GM12878 (cell line): ENCODE measurements at regions not wholly inside any gene's neighbourhood (a gene's known extent, or its start where the extent isn't known, plus 50 kb on each side); places are given as distances from the start of the nearest gene placed in this dataset.

Experiments
- CBX3 ChIP-seq: fragments of 200-600 bp; sonication (generic); IDR thresholded peaks from 2 replicates; pipeline ENCODE4 v1.6.1; 2016; ENCODE audit warnings: low read depth, borderline replicate concordance
- CREM ChIP-seq: IDR thresholded peaks from 2 replicates; pipeline ENCODE4 v1.6.1; 2014; ENCODE audit warnings: antibody characterized with exemption, low read depth
- EGR1 ChIP-seq, 2 experiments: IDR thresholded peaks; 1 replicate in 1 of 2; 2 replicates in 1 of 2; pipeline ENCODE4 v1.6.1; 2011 to 2012; ENCODE audit warnings: low read depth in 2 of 2, low read length in 2 of 2, borderline replicate concordance in 1 of 2, mild to moderate bottlenecking in 1 of 2, moderate library complexity in 1 of 2
- EZH2 ChIP-seq: IDR thresholded peaks from 2 replicates; pipeline ENCODE4 v1.6.1; 2012; ENCODE audit warnings: low read depth, mild to moderate bottlenecking, control low read depth, inconsistent platforms, low read length, borderline replicate concordance; ENCODE audit not compliant: control insufficient read depth
- GABPA ChIP-seq: IDR thresholded peaks from 2 replicates; pipeline ENCODE4 v1.6.1; 2014; ENCODE audit warnings: antibody characterized with exemption, low read depth, mild to moderate bottlenecking, inconsistent platforms
- PAX5 ChIP-seq: IDR thresholded peaks from 2 replicates; pipeline ENCODE4 v1.6.1; 2011; ENCODE audit warnings: low read depth, low read length, borderline replicate concordance
- POLR2A ChIP-seq: IDR thresholded peaks from 2 replicates; pipeline ENCODE4 v1.6.1; 2011; ENCODE audit warnings: low read depth, mild to moderate bottlenecking, low read length
- POLR2AphosphoS5 ChIP-seq: IDR thresholded peaks from 2 replicates; pipeline ENCODE4 v1.6.1; 2011; ENCODE audit warnings: mild to moderate bottlenecking, low read length, inconsistent platforms
- RAD21 ChIP-seq: IDR thresholded peaks from 2 replicates; pipeline ENCODE4 v1.6.1; 2011; ENCODE audit warnings: mild to moderate bottlenecking, low read depth, low read length, moderate library complexity; ENCODE audit not compliant: insufficient read depth
- RELA ChIP-seq: fragments of 450-650 bp; IDR thresholded peaks from 2 replicates; pipeline ENCODE4 v1.8.0; 2014; ENCODE audit warnings: borderline replicate concordance; ENCODE audit not compliant: partially characterized antibody
- ZBTB11 ChIP-seq: fragments of 450-650 bp; formaldehyde crosslinking; IDR thresholded peaks from 2 replicates; pipeline ENCODE4 v1.5.0; 2022; ENCODE audit warnings: mild to moderate bottlenecking, missing genetic modification characterization
- TF ChIP-seq, protein P1 (sequence below), 3 experiments: IDR thresholded peaks in 2 of 3; conservative IDR thresholded peaks in 1 of 3; 2 replicates each; pipeline ENCODE4 v1.5.1; 2011; ENCODE audit warnings: low read depth in 3 of 3, low read length in 3 of 3, mild to moderate bottlenecking in 3 of 3, control low read depth in 2 of 3, moderate library complexity in 2 of 3, inconsistent platforms in 1 of 3, mixed read lengths in 1 of 3; ENCODE audit not compliant: control insufficient read depth in 2 of 3, insufficient read depth in 1 of 3; ENCODE audit errors: extremely low read depth in 1 of 3

GRCh38 chr11:70703141-70704064 is 305.1 kb downstream of the CTTN start:
- TF ChIP-seq, protein P1, sequence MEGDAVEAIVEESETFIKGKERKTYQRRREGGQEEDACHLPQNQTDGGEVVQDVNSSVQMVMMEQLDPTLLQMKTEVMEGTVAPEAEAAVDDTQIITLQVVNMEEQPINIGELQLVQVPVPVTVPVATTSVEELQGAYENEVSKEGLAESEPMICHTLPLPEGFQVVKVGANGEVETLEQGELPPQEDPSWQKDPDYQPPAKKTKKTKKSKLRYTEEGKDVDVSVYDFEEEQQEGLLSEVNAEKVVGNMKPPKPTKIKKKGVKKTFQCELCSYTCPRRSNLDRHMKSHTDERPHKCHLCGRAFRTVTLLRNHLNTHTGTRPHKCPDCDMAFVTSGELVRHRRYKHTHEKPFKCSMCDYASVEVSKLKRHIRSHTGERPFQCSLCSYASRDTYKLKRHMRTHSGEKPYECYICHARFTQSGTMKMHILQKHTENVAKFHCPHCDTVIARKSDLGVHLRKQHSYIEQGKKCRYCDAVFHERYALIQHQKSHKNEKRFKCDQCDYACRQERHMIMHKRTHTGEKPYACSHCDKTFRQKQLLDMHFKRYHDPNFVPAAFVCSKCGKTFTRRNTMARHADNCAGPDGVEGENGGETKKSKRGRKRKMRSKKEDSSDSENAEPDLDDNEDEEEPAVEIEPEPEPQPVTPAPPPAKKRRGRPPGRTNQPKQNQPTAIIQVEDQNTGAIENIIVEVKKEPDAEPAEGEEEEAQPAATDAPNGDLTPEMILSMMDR (IDR thresholded peaks at IDR 0.05 in 2 of 3, conservative IDR thresholded peaks at IDR 0.05 in 1 of 3; ENCODE audit: control insufficient read depth in 2 of 3, extremely low read depth in 1 of 3, insufficient read depth in 1 of 3, low read depth in 3 of 3, low read length in 3 of 3) = no peak
- TF ChIP-seq EZH2 (no peak), CBX3 (no peak), POLR2AphosphoS5 (no peak), GABPA (no peak), RAD21 (no peak), PAX5 (no peak), EGR1 (IDR thresholded peaks at IDR 0.05; ENCODE audit: borderline replicate concordance in 1 of 2, low read depth in 2 of 2, low read length in 2 of 2) (no peak), ZBTB11 (no peak), CREM (no peak), POLR2A (no peak), RELA (no peak)
